ENCODE measurements at regions not wholly inside any gene's neighbourhood (a gene's known extent, or its start where the extent isn't known, plus 50 kb on each side); places are given as distances from the start of the nearest gene placed in this dataset.

DNA sequence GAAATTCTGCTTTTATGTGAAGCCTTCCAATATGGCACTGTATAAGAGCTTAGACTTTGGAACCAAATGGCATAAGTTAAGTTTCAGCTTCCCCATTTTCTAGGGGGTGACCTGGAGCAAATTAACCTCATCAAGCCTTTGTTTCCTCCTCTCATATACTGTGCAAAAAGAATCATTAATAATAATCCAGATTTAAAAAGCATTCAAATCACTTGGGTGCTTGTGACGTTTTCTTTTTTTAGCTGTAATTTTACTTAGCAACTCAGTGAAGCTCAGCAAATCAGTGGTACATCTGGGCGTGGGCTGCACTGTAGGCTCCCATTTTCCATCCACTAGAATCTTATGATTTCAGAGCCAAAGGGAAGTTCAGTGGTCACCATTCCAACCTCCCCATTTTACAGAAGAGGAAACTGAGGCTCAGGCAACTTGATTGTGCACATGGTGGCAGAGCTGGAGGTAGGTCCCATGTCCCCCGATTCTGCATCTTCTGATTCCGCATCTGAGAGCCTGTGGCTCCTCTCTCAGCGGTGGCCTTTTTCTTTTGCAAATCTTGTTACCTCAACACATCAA lies 131.2 kb downstream of the SNAPC1 start:
- no peak for DNase-seq (ENCODE audit: low spot score)

DNA sequence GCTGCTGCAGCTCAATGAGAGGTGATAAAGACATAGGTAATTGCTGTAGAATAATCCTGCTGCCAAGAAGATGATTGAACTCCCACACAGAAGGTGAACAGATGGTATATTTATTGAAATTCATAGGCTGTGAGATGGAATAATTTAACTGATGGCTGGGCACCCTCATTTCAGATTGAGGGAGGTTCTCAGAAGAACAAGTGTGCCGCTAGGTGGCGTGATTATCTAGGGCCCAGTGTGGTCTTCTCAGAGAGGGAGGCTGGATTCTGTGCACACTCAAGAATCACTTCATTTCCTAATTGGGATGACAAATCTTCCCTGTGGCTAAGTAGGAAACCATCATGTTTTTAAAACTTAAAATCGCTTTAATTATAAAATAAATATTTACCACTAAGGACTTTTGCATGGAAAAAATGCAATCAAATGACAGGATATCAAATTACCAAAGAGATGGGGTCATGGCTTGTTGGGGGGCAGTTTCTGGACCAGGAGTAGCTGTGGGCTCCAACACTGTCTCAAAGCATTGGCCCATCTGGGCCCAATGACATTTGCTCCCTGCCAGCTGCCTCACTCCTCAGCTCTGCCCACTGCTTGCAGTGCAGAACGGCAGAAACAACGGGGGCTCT lies 132.3 kb downstream of the SNAPC1 start:
- peak; percentile 66 for DNase-seq (ENCODE audit: low spot score)

DNA sequence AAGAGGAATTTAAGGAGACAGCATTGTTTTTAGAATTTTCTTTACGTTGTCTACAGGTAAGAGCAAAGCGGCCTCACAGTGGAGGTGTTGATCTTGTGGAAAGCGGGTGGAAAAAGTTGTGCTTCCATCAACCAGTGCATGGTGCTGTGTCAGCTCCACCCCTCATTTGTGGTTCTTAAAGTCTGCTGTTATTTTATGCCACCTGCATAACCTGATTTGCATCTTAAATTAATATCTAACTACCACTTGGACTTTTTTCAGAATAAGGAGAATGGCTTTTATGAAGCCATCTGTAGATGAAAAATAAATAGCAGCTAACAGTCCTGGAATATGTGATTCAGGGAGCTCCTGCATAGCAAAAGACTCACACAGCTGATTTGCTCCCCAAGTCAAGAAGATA lies 135.1 kb downstream of the SNAPC1 start:
- DNase-seq (ENCODE audit: low spot score), result no peak

DNA sequence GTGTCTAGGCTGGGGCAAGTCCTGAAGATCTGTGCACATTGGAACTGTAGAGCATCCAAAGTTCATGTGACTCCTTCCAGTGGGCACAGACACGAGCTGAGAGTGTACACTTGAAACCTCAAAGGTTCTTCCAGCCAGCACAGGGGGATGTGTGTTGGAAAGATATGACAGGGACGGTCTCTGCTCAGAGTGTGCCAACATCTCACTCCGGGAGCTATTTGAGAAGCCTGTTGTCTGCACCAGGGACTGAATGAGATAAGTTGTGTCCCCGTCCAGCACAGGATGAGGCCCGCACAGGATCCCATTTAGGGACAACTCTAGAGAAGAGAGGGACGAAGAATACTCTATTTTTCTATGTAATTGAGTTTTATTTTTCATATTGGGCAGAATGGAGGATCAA lies 136.3 kb downstream of the SNAPC1 start:
- DNase-seq (ENCODE audit: low spot score), result no peak

GRCh38 chr14:61899497-61899896 lies 137.3 kb downstream of the SNAPC1 start:
- DNase-seq (ENCODE audit: low spot score), result no peak

DNA sequence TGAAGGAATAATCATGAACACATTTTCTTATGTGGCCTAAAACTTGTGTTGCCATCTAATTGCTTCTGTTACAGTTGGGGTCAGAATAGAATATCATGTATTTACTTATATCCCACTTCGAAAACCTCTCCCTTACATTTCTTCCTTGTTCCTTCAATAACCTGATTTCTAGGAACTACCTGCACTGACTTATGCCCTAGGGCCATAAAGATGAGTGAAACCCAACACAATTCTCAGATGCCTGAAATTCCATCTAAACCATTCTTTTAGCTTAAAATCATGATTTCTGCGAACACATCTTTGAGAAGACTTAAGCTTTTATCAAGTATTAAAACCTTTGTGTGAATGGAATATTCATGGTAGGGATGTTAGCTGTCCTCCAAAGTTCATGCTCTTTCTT lies 142.7 kb downstream of the SNAPC1 start:
- no peak for DNase-seq (ENCODE audit: low spot score)

DNA sequence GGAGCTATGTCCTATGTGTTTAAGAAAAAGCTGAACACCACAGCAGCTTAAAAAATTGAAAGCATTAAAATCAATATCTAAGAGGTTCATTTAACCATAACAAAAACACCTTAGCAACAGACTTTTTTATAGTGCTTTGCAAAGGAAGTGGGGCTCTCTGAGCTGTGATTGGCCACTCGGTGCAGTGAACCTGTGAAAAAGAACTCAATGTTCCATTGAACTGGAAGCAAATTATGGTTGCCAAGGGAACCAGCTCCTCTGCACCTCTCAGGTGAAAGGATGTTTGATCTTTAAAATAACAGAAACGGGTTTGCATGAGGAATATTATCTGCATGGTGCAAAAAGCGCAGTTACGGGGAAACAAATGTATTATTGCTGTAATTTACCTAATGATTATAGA lies 149.4 kb downstream of the SNAPC1 start:
- no peak for DNase-seq (ENCODE audit: low spot score)

- no peak for DNase-seq (ENCODE audit: low spot score)
Measured at GRCh38 chr14:61918998-61919397, 156.8 kb downstream of the SNAPC1 start.

- no peak for DNase-seq (ENCODE audit: low spot score)
Measured at GRCh38 chr14:61923348-61923747, 161.1 kb downstream of the SNAPC1 start.

DNA sequence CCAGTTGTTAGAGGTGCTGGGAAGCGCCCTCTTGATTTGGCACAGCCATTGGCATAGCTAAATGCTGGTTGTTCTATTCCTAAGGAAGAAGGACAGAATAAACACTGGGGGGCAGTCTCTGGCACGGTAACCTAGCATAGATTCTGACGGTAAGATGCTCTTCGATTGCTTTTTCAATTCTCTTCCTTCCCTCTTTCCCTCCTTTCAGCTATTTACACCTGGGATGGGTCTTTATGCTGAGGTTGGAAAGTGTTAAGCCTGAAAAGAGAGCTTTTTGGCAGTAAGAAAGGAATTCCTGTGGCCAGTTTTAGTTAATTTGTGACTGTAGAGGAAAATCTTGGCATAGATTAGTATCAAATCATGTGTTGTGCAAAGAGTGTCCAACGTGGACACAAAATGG lies 162.8 kb downstream of the SNAPC1 start:
- no peak for DNase-seq (ENCODE audit: low spot score)

- DNase-seq (ENCODE audit: low spot score), result no peak
Measured at GRCh38 chr14:61925732-61926435, 163.7 kb downstream of the SNAPC1 start.

DNA sequence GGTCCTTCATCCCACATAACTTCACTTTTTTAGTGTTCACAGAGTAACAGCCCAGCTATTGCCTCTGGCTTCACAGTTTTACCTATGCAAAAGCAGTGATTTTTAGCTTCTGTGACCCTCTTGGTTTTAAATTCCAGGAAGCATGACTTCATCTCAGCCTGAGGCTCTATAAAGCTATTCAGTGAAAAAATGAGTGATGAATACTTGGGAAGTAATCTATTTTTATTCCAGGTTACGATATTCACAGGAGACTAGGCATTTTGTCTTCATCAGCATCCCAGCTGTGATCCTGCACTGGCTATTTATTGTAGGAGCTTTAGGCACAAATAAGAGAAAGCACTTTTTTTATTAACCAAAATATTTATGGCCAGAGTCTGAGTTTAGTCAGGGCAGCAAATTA lies 164.8 kb downstream of the SNAPC1 start:
- DNase-seq (ENCODE audit: low spot score), result no peak

DNA sequence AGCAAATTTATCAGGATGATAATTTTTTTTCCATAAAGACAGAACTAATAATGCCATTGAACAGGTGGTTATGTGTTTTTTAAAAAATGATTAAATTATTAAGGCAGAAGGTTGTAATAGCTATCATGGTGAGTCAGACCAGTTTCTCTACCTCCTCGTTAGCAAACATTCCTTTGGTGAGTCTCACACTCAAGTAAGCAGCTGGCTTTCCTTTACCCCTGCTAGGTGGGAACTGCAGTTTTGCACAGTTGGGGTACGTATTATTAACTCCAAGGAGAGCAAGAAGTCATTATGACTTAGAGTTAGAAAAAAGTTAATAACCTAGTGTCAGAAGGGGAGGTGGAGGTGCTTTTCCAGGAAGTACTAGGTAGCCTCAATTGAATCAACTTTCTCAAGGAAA lies 165.3 kb downstream of the SNAPC1 start:
- DNase-seq (ENCODE audit: low spot score), result no peak

DNA sequence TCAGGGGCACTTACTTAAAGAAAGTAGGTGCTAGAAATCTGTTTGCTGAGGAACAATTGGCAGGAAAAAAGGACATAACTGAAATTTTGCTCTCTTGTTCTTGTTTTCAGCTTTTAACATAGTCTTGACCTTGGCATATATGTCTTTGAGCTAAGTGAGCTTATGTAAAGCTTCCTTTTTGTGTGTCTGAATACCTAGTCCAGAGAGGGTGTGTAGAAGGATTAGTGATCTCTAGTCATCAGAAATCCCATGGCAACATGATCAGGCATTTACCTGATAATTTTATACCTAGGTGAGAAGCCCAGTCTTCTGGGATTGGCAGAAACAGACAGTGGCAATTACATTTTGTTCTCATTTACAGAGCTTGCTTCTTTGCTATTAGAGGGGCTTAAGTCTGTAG lies 166.1 kb downstream of the SNAPC1 start:
- no peak for DNase-seq (ENCODE audit: low spot score)

DNA sequence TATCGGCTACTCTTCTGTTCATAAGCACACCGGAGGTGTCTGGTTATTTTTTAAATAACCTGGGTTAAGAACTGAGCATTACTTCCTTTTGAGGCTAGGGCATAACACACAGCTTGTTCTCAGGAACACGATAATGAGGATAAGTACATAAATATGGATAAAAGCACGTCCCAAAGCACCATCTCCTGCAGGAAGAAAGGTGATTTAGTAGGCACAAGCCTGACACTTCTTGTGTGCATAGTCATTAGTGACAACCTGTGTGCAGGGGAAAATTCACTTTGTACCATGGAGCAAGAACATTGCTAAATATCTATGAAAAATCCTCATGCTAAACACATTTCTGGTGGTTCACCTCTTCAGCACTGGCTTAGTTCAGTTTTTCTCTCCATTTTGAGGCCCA lies 166.5 kb downstream of the SNAPC1 start:
- DNase-seq (ENCODE audit: low spot score), result no peak

DNA sequence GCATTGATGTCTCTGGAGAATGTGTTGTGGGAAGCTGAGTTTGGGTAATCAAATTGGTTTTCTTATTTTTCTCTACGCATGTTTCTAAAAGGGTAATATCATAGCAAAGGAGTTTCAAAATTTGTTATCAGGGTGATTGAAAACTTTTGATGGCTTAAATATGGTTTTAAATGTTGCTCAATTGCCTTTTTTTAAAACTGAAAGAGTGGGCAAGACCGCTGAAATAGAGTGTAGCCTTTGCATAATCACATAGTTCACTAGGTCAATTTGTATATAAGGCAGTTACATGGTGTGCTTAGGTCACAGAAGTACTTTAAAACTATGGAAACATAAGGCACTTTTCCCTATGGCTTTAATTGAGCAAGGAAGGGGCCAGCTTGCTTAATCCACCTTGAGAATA lies 167.4 kb downstream of the SNAPC1 start:
- no peak for DNase-seq (ENCODE audit: low spot score)

DNA sequence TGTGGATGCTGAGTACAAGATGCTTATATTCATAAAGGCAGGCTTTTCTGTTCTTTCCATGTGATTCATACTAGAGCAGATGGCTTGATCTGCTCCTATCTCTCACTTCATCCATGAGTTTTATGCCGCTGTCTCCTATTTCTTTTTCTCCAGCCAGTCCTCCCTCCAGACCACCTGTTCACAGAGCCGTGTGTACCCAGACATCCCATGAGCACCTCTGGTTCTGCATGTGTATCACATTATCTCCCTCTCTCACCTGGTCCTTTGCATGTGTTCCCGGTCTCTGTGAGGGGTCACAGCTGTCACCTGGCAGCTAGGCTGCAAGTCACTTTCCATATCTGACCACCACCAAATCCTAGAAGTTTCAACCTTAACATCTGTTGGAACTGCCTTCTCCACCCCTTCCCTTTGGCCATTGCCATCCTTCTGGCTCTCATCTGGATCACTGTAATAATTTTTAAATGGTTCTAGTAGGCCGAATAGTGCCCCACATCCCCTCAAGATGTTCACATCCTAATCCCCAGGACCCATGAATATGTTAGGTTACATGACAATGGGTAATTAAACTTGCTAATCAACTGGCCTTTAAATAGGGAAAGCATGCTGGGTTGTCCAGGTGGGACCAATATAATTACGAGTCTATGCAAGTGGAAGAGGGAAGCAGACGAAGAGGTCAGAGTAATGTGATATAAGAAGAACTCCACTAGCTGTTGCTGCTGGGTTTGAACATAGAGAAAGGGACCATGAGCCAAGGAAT lies 168.1 kb downstream of the SNAPC1 start:
- DNase-seq (ENCODE audit: low spot score), result no peak

DNA sequence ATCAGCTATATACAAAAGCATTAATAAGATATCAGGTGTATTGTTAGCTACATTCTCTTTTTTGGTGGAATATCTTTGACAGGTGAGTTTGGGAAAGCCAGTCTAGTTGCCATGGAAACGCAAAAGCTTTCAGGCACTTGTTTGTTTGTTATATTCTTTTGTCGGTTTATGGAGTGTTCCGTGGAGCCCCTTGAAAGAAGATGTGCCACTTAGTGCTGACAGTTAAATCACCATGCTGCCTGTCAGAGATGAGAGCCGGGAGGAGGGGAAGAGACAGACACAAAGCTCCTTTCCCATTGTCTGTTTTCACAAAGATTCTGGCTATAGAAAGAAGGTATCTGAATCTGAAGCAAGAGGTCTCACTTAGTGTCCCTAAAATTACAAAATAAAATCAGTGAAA lies 170.8 kb downstream of the SNAPC1 start:
- no peak for DNase-seq (ENCODE audit: low spot score)

GRCh38 chr14:61934385-61934784 lies 172.2 kb downstream of the SNAPC1 start:
- DNase-seq (ENCODE audit: low spot score), result no peak

DNA sequence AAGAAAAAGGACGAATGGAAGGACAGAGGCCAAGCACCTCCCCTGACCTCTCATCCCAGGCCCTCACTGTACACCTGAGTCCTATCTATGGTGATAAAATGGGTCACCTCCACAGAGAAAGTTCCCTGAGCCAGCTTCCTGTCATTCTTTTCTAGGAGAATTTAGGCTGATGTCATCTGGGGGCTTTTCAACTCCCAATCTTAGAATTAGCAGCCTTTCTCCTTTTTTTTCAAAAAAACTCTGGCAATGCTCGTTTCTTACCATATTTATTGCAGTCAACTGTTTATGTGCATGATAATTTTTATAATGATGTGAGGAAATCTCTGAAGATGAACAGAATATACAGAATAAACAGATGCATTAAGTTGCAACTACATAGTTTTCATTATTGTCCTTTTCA lies 177.6 kb downstream of the SNAPC1 start:
- no peak for DNase-seq (ENCODE audit: low spot score)

GRCh38 chr14:61940666-61941420 lies 178.6 kb downstream of the SNAPC1 start:
- peak; percentile 61 for DNase-seq (ENCODE audit: low spot score)

DNA sequence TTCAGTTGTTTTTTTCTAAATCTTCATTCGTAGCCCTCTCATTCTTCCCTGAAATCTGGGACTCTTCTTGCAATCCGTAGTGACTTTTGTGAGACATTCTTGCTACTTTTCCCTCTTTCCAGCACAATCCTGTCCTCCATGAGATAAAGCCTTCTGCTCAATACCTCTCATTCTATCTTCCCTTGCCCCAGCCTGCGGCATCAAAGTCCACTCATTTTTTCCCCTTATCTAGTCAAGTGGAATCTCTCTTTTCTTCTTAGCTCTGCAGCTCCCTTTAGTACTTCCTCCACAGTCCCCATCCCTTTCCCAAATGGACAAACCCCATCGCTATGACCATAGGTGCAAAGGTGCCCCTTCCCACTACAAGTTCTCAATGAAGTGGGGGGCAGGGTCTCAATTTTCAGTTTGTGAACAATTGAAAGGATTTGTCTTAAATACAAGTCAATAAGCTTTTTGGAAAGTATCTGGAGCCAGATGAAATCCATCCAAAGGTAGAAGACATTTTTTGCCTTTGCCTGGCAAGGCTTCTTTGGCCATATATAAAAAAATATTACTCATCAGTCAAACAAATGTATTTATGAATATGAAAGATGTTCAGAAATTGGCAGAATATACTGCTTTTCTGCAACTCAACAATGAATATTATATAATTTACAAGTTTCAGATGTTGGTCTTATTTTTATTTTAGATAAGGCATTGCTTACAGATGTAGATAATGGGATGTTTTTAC lies 179.4 kb downstream of the SNAPC1 start:
- no peak for DNase-seq (ENCODE audit: low spot score)
